Stimulated activated CD8-positive, alpha-beta memory T cell treated with anti-CD3 and anti-CD28 coated beads, Interleukin-12 subunit alpha, Interleukin-12 subunit beta, amount 100 ng/mL, for 24 hours (primary cell): ENCODE measurements at regions not wholly inside any gene's neighbourhood (a gene's known extent, or its start where the extent isn't known, plus 50 kb on each side); places are given as distances from the start of the nearest gene placed in this dataset.

Experiments
- DNase-seq: peaks from one replicate; pipeline ENCODE4 v3.0.0-alpha.2; 2020; ENCODE audit errors: extremely low read depth

- no peak for DNase-seq
These were observed 588.1 kb upstream of the MEF2C start for GRCh38 chr5:89471115-89471514.

DNA sequence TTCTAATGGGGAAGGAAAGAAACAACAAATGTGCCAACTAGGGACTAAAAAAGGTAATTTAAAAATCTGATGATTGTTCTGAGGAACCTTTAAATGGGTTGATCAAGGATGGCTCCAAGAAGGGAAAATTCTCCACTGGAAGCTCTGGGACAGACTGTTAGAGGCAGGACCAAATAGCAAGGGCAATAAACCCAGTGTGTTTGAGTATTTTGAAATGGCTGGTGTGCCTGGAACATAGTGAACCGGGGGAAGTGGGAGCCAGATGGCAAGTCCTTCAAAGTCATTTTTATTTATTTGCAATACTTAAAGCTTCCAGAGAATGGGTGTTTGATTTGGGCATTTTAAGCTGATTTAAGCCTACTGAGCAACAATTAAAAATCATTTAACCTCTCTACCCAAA lies 587.7 kb upstream of the MEF2C start:
- no peak for DNase-seq

GRCh38 chr5:89458332-89458656 lies 575.3 kb upstream of the MEF2C start:
- DNase-seq, result no peak

GRCh38 chr5:89457411-89458331 lies 574.7 kb upstream of the MEF2C start:
- no peak for DNase-seq

DNA sequence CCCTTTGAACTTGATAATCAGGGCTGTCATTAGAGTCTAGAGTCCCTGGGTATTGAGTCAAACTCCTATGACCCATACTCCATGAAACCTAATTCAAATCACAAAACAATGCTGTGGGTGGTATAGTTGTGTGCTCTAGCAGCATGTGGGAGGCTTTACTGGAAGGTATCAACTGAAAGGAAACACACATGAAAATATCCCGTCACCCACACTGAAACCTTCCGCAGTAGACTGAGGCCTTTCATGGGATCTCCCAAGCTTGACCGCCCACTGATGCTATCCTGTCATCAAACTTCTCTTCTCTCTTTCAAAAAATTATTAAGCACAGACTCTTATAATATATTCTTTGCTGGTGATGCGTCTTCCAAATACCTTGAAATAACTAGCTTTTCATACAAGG lies 569.1 kb upstream of the MEF2C start:
- no peak for DNase-seq

DNA sequence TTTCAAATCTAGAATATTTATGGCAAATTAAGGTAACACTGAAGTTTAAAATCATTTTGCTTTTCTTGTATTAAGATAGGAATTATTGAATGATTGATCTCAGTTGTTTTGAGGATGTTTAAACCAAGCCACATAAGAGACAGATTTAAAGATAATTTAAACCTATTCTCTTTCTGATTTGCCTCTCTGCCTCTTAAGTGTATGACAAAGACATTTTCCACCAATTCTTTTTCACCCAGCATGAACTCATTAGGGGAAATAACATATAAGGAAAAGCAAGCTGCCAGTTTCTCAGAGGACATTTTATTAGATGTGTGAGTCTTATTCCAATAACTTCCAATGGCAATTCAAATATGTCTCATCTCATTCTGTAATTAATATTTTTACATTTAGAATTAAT lies 568.3 kb upstream of the MEF2C start:
- no peak for DNase-seq

- no peak for DNase-seq
These were observed 567.2 kb upstream of the MEF2C start for GRCh38 chr5:89450149-89450538.

GRCh38 chr5:89449392-89450148 lies 566.6 kb upstream of the MEF2C start:
- no peak for DNase-seq

- no peak for DNase-seq
These were observed 564.0 kb upstream of the MEF2C start for GRCh38 chr5:89447027-89447426.

- no peak for DNase-seq
These were observed 562.2 kb upstream of the MEF2C start for GRCh38 chr5:89445106-89445745.

GRCh38 chr5:89444088-89444487 lies 561.1 kb upstream of the MEF2C start:
- DNase-seq, result no peak

GRCh38 chr5:89443508-89443907 lies 560.5 kb upstream of the MEF2C start:
- no peak for DNase-seq

DNA sequence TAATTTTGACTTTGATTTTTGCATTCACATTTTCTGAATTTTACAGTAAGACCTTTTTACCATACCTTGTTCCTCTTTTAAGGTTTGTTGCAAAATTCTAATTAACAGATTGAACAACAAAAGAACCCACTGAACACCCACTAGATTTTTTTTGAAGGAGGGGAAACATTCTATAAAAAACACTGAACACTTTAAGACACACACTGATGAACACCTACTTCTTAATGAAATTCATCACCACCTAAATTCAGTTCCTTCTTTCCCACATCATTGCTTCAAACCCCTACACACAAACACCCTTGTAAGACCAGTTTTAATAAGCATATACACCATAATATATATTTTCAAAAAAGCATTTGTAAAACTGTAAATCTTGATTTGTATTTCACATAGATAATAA lies 559.0 kb upstream of the MEF2C start:
- no peak for DNase-seq

GRCh38 chr5:89440670-89441069 lies 557.7 kb upstream of the MEF2C start:
- DNase-seq, result no peak

GRCh38 chr5:89437450-89438435 lies 554.8 kb upstream of the MEF2C start:
- no peak for DNase-seq

DNA sequence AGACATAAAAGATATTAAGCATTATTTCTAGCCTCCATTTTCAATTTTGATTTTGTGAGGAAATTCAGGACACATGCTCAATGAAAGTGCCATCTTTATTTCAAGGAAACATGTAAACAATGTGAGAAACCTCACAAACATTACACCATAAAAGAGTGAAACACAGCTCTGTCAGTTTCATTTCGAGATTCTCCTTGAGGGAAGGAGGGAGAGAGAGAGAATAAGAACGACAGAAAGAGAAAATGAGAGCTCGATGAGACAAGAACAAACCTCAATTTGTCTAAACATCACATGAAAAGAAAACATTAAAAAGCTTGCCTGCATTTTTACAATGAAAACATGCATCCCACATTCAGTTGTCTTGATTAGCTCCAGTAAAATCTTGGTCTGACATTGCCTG lies 553.5 kb upstream of the MEF2C start:
- no peak for DNase-seq

- DNase-seq, result no peak
These were observed 552.4 kb upstream of the MEF2C start for GRCh38 chr5:89435347-89435746.

DNA sequence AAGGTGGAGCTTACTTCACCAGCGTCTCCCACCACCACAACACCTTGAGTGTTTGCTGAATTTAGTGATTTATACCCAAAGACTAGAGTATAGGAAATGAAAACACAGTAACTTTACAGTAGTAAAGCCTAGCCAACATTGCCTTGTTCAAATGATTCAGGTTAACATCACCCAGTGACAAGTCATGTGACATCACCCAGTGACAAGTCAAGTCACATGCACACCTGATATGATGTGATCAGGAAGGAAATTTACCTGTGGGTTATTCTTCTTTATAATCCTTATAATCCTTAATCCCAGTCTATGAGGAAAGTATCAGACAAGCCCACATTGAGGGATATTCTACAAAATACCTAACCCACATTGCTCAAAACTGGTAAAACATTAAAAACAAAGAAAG lies 545.6 kb upstream of the MEF2C start:
- DNase-seq, result no peak

- no peak for DNase-seq
These were observed 542.1 kb upstream of the MEF2C start for GRCh38 chr5:89425062-89425461.

GRCh38 chr5:89421035-89421434 lies 538.1 kb upstream of the MEF2C start:
- DNase-seq, result no peak

- no peak for DNase-seq
These were observed 535.6 kb upstream of the MEF2C start for GRCh38 chr5:89418407-89419085.
